ENCODE measurements at regions not wholly inside any gene's neighbourhood (a gene's known extent, or its start where the extent isn't known, plus 50 kb on each side); places are given as distances from the start of the nearest gene placed in this dataset.

GRCh38 chr3:56983427-56983826 is 77.0 kb upstream of the SPATA12 start:
- DNase-seq, result no peak

DNA sequence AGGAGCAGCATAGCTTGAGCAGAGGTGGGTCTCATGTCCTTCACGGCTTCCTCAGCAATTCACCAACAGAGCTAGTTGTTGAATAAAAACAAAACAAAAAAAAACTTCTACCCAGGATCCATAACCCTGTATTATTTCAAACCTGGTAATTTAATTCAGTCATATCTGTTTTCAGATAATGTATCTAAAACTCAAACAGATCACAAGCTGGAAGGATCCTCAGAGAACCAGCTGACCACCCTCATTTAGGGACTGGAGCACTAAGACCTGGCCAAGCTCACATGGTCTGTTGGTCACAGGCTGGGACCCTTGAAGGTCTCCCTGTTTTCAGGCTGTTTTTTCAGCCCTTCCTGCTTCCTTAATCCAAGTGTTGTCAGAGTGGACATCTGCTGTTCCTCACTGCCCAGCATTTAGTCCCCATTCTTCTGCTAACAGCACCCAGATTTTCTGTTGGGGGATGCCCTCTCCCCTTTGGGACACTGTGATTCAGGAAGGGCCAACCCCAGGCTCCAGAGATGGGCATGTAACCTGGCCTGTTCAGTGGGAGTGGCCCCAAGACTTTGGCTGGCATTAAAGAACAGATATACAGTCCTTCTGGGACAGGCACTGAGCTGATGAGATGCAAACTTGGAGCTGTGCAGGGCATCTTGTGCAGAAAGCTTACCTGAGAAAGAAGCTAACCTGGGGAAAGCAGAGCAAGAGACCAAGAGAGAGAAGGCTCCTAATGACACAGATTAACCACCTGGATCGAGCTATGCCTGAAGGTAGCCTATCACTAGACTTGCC is 78.8 kb upstream of the SPATA12 start:
- DNase-seq, result no peak

- DNase-seq, result peak; percentile 86
Observed at GRCh38 chr3:56980798-56981390, 79.6 kb upstream of the SPATA12 start.

- no peak for DNase-seq
Observed at GRCh38 chr3:56980243-56980642, 80.2 kb upstream of the SPATA12 start.

GRCh38 chr3:56979791-56980190 is 80.7 kb upstream of the SPATA12 start:
- no peak for DNase-seq

DNA sequence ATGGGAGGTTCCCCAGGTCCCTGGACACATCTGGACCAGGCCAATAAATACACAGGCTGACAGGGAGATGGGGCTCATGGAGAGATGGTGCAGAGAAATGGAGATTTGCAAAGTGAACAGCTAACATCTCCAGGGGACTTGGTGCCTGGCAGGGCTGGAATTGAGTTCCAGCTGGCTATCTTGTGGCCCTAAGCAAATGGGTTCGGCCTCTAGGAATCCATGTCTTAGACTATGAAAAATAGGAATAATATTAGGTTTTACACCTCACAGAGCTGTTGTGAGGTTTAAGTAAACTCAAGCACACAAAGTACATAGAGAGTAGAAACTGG is 82.9 kb upstream of the SPATA12 start:
- DNase-seq, result no peak

DNA sequence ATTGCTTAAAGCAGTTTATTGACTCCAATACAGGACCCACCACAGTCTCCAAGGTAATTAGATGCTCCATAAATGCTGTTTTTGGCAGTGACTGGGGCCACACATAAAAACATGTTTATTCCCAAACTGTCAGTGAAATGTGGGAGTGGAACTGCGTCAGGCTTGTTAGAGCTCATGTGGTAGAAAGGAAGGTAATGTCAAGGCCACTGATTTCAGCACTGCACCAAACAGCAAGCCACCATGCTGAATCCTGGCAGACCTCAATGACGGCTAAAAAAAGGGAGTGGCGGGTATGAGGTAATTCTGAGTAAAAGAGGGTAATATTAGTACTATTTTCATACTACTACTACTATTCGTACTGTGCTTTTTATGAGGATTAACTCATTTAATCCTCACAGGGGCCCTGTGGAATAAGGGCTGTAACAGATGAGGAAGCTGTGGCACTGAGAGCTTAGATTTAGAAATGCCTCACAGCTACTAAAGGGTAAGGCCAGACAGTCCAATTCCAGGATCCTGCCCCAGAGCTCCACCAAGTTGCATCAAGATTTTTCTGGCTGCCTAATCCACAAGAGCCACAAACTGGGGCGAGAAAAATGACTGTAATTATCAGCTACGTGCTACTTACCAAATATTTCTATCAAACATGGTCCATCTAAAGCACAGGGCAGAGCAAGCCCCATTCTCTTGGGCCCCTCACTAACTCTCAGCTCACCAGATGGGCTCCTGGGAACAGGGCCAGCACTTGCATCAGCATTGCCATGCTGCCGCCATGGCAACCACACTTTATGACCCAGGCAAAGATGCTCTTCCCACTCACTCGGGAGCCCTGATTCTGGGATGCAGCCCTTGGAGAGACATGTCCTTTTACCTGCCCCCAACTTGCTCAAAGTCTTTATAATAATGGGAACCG is 83.6 kb upstream of the SPATA12 start:
- no peak for DNase-seq

GRCh38 chr3:56975567-56975966 is 84.9 kb upstream of the SPATA12 start:
- no peak for DNase-seq

DNA sequence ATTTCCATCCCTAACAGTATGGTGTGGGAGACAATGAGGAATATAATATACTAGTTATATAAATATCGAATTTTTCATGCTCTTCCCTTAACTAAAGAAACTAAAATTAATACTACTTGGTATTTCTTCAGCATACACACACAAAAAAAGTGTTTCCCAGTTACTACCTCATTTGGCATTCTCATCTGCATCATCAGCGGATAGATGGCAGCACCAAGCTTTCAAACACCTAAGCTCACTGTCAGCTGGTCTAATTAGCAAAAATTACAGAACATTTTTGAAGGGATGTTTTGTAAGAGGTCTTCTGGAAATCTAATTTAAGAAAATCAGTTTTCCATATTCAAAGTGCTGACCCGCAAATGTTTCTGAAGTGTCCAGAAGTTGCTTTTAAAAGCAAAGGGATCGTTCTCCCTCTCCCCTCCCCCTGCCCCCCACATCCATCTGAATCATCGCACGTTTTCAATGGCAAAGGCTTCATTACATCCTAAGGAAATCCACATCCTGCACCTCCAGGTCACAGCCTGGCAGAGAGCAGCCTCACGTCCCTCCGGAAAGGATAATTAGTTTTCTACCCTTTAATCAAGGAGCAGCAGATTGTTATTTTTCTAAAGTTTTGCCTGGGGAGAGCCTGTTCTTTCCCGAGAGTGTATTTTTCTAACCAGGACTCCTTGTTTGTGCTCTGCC is 86.1 kb upstream of the SPATA12 start:
- DNase-seq, result no peak

- no peak for DNase-seq
Observed at GRCh38 chr3:56971816-56972215, 88.6 kb upstream of the SPATA12 start.

DNA sequence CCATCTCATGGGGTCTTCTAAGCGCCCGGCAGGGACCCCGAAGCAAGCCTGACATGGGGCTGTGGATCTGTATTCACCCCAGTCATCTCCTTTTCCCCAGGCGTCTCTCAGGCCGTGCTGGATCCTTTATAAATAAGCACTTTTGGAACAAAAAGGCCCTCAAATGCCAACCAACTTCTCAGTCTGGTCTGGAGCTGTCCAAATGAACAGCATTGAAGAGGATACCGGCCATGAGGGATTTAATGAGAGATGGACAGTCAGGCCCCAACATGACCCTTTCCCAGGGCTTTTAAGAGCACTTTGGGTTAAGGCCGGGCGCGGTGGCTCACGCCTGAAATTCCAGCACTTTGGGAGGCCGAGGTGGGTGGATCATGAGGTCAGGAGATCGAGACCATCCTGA is 89.2 kb upstream of the SPATA12 start:
- DNase-seq, result no peak

GRCh38 chr3:56970461-56970879 is 90.0 kb upstream of the SPATA12 start:
- DNase-seq, result no peak

DNA sequence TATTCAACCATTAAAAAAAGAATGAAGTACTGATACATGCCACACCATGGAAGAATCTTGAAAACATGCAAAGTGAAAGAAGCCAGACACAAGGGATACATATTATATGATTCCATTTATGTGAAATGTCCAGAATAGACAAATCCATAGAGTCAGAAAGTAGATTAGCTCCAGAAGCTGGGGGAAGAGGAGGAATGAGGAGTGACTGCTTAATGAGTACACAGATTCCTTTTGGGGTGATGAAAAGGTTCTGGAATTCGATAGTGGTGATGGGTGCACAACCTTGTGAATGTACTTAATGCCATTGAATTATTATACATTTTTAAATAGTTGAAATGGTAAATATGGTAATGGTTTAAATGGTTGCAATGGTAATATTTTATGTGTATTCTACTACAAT is 90.6 kb upstream of the SPATA12 start:
- no peak for DNase-seq

DNA sequence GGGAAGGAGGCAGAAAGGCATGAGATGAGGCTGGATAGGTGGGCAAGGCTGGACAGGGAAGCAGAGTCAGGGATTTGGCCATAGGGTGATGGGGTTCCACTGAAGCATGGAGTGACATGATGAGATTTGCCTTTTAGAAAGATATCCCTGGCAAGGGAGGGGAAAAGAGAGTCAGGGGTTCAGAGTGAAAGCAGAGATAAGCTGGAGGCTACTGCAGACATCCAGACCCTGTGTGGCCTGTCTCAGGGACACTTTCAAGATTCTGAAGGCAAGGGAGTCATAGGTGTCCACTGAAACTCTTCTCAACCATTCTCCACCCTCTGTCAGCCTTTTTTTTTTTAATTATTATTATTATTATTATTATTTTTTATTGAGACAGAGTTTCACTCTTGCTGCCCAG is 94.0 kb upstream of the SPATA12 start:
- no peak for DNase-seq

GRCh38 chr3:56966104-56966503 is 94.4 kb upstream of the SPATA12 start:
- DNase-seq, result no peak

GRCh38 chr3:56962922-56963321 is 97.5 kb upstream of the SPATA12 start:
- no peak for DNase-seq

DNA sequence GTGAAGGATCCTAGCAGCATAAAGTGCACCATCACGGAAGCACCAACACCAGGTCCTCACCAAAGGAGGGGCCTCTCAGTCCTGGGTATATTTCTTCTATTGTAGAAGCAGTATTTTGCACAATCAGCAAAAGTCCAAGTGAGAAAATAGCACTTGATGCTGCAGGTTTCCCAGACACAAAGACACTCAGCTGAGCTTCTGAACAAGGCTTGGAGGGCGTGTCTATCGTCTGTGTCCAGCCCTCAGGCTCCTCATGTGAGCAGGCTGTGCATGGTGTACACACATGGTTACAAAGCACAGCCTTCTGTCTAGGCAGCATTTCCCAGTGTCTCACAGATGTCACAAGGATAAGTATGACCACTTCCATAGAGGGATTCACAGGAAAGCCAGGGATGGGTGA is 98.3 kb upstream of the SPATA12 start:
- DNase-seq, result no peak

- DNase-seq, result no peak
Observed at GRCh38 chr3:56960234-56960917, 100.1 kb upstream of the SPATA12 start.

DNA sequence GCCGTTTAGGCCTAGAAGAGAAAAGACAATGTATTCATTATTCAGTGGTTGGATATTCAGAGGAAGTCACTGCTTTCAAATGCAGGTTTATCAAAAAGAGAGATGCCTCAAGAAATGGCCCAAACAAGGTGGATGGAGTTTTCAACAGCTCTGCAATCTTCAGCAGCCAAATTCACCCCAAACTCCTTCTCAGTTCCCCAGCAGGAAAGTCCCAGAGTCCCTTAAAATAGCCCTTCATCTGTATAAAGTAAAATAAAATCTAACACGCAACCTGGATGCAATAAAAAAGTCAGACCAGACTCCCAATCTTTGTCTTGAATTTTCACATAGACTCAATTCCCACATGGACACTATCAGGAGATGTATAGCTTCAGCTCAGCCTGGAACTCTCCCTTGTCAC is 101.6 kb upstream of the SPATA12 start:
- DNase-seq, result no peak

- no peak for DNase-seq
Observed at GRCh38 chr3:56957522-56957921, 102.9 kb upstream of the SPATA12 start.

DNA sequence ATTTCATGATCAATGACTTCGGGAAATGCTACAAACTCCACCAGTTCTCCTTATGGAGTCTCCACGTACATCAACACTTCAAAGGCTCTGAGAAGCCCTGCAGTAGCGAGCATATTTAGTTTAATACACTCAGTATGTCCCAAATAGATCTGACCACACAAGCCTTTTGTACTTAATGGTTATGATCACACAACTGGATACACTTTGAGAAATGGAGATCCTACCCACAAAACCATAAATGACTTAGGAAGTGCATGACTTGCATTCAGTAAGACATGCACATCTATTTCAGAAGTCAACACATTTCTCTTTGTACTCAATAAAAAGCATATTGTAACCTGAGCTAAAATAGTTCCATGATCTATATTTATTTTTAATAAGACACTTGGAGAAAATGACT is 103.6 kb upstream of the SPATA12 start:
- no peak for DNase-seq

GRCh38 chr3:56955492-56956111 is 104.9 kb upstream of the SPATA12 start:
- no peak for DNase-seq
